ACHN (cell line): ENCODE measurements at regions not wholly inside any gene's neighbourhood (a gene's known extent, or its start where the extent isn't known, plus 50 kb on each side); places are given as distances from the start of the nearest gene placed in this dataset.

Experiments used
- DNase-seq: peaks from one replicate; pipeline ENCODE4 v3.0.0-alpha.2; 2015
- in situ Hi-C: cut with HindIII; loops from 2 replicates; pipeline ENCODE4 v1.10.0; 2017; ENCODE audit warnings: low sequenced_read_pairs, low pct_ligation_motif_present, low pct_unique_long_range_greater_than_20kb

GRCh38 chr11:42201603-42202148 lies 742.2 kb upstream of the LRRC4C start:
- DNase-seq = no peak
- in situ Hi-C loops = no loop called here

GRCh38 chr11:42205518-42205917 lies 746.1 kb upstream of the LRRC4C start:
- in situ Hi-C loops = no loop called here
- no peak for DNase-seq

- in situ Hi-C loops = no loop called here
- no peak for DNase-seq
Measured at GRCh38 chr11:42225664-42226063, 766.2 kb upstream of the LRRC4C start.

GRCh38 chr11:42232673-42233072 lies 773.2 kb upstream of the LRRC4C start:
- in situ Hi-C loops = no loop called here
- no peak for DNase-seq

GRCh38 chr11:42234451-42234951 lies 775.0 kb upstream of the LRRC4C start:
- in situ Hi-C loops = no loop called here
- DNase-seq = no peak

GRCh38 chr11:42237701-42238235 lies 778.3 kb upstream of the LRRC4C start:
- DNase-seq = no peak
- in situ Hi-C loops = no loop called here

- no peak for DNase-seq
- in situ Hi-C loops = no loop called here
Measured at GRCh38 chr11:42239188-42239587, 779.7 kb upstream of the LRRC4C start.

- no peak for DNase-seq
- in situ Hi-C loops = no loop called here
Measured at GRCh38 chr11:42243385-42243784, 783.9 kb upstream of the LRRC4C start.

GRCh38 chr11:42244376-42244775 lies 784.9 kb upstream of the LRRC4C start:
- no peak for DNase-seq
- in situ Hi-C loops = no loop called here

- in situ Hi-C loops = no loop called here
- no peak for DNase-seq
Measured at GRCh38 chr11:42249401-42249800, 789.9 kb upstream of the LRRC4C start.

- in situ Hi-C loops = no loop called here
- DNase-seq = no peak
Measured at GRCh38 chr11:42249956-42250355, 790.5 kb upstream of the LRRC4C start.

GRCh38 chr11:42251984-42252383 lies 792.5 kb upstream of the LRRC4C start:
- in situ Hi-C loops = no loop called here

GRCh38 chr11:42253156-42253555 lies 793.7 kb upstream of the LRRC4C start:
- DNase-seq = no peak
- in situ Hi-C loops = no loop called here

More at GRCh38 chr11:42251984-42252383, 792.5 kb upstream of the LRRC4C start:
- no peak for DNase-seq

- DNase-seq = no peak
- in situ Hi-C loops = no loop called here
Measured at GRCh38 chr11:42255906-42256305, 796.5 kb upstream of the LRRC4C start.

GRCh38 chr11:42257534-42257933 lies 798.1 kb upstream of the LRRC4C start:
- DNase-seq = no peak
- in situ Hi-C loops = no loop called here

GRCh38 chr11:42265072-42265471 lies 805.6 kb upstream of the LRRC4C start:
- in situ Hi-C loops = no loop called here
- DNase-seq = no peak

GRCh38 chr11:42271306-42271705 lies 811.9 kb upstream of the LRRC4C start:
- no peak for DNase-seq
- in situ Hi-C loops = no loop called here

GRCh38 chr11:42273977-42274376 lies 814.5 kb upstream of the LRRC4C start:
- in situ Hi-C loops = no loop called here
- no peak for DNase-seq

GRCh38 chr11:42296910-42297309 lies 837.5 kb upstream of the LRRC4C start:
- in situ Hi-C loops = no loop called here
- DNase-seq = no peak

GRCh38 chr11:42299780-42300179 lies 840.3 kb upstream of the LRRC4C start:
- in situ Hi-C loops = no loop called here
- no peak for DNase-seq

- DNase-seq = no peak
- in situ Hi-C loops = no loop called here
Measured at GRCh38 chr11:42301777-42302176, 842.3 kb upstream of the LRRC4C start.
